IMR-90 (cell line): ENCODE measurements at regions not wholly inside any gene's neighbourhood (a gene's known extent, or its start where the extent isn't known, plus 50 kb on each side); places are given as distances from the start of the nearest gene placed in this dataset.

Source experiments
- ATAC-seq: fragments of 200-7000 bp; cut with Tn5 transposase; 2 replicates; pipeline ENCODE4 v1.9.1; 2020; ENCODE audit warnings: low read depth, mild to moderate bottlenecking, moderate library complexity
- BruUV-seq: library from RNA; stranded (reverse); fragments of 400-500 nt; replicated peaks from 2 replicates; lab custom pipeline; 2021; lab: Mats Ljungman, UMichigan
- CTCF ChIA-PET: fragments of 300-600 bp; formaldehyde crosslinking; extraction: SDS; loops from one replicate; lab custom pipeline; 2021; ENCODE audit warnings: antibody characterized with exemption; lab: Yijun Ruan, JAX
- POLR2A ChIA-PET: fragments of 300-600 bp; sonication (Branson Sonifier 250); formaldehyde crosslinking; loops from one replicate; lab custom pipeline; 2022; ENCODE audit warnings: antibody characterized with exemption; ENCODE audit not compliant: unreplicated experiment; lab: Charles Lee
- DNase-seq: peaks from one replicate; pipeline ENCODE4 v3.0.0; 2013
- H2AFZ ChIP-seq: replicated peaks from 2 replicates; pipeline ENCODE3; 2013; ENCODE audit warnings: low read length, mild to moderate bottlenecking; ENCODE audit not compliant: poor library complexity
- H2AK5ac ChIP-seq: 2 replicates; pipeline ENCODE4 v1.6.1; 2013; ENCODE audit warnings: low read depth, low read length, inconsistent platforms
- H2AK9ac ChIP-seq: replicated peaks from 2 replicates; pipeline ENCODE3; 2013; ENCODE audit warnings: mild to moderate bottlenecking, low read depth, low read length, moderate library complexity; ENCODE audit not compliant: poor library complexity
- H2BK120ac ChIP-seq: 2 replicates; pipeline ENCODE4 v1.6.1; 2013; ENCODE audit warnings: low read depth, low read length, inconsistent platforms
- H2BK15ac ChIP-seq: 3 replicates; pipeline ENCODE4 v1.6.1; 2013; ENCODE audit warnings: low read depth, low read length, inconsistent platforms
- H2BK20ac ChIP-seq: 2 replicates; pipeline ENCODE4 v1.6.1; 2013; ENCODE audit warnings: low read depth, mild to moderate bottlenecking, inconsistent platforms, low read length, moderate library complexity
- H2BK5ac ChIP-seq: 2 replicates; pipeline ENCODE4 v1.6.1; 2013; ENCODE audit warnings: mild to moderate bottlenecking, low read depth, low read length, inconsistent platforms; ENCODE audit not compliant: poor library complexity, severe bottlenecking
- H3K14ac ChIP-seq: replicated peaks from 2 replicates; pipeline ENCODE4 v1.6.1; 2013; ENCODE audit warnings: low read depth, low read length, inconsistent platforms
- H3K18ac ChIP-seq: 2 replicates; pipeline ENCODE4 v1.6.1; 2013; ENCODE audit warnings: low read depth, low read length, control low read depth
- H3K23ac ChIP-seq: 2 replicates; pipeline ENCODE4 v1.6.1; 2013; ENCODE audit warnings: low read depth, low read length, inconsistent platforms
- H3K27ac ChIP-seq: 2 replicates; pipeline ENCODE4 v1.5.1; 2013; ENCODE audit warnings: mild to moderate bottlenecking, control low read depth, low read length; ENCODE audit not compliant: insufficient read depth
- H3K27me3 ChIP-seq: 2 replicates; pipeline ENCODE4 v1.6.1; 2013; ENCODE audit warnings: low read length; ENCODE audit not compliant: control insufficient read depth, insufficient read depth
- H3K36me3 ChIP-seq: 2 replicates; pipeline ENCODE4 v1.6.1; 2013; ENCODE audit warnings: low read length, mixed read lengths; ENCODE audit not compliant: control insufficient read depth, insufficient read depth
- H3K4ac ChIP-seq: 2 replicates; pipeline ENCODE4 v1.6.1; 2013; ENCODE audit warnings: low read depth, low read length, inconsistent platforms
- H3K4me1 ChIP-seq: 2 replicates; pipeline ENCODE4 v1.6.1; 2013; ENCODE audit warnings: low read length, mixed read lengths; ENCODE audit not compliant: control insufficient read depth, insufficient read depth
- H3K4me2 ChIP-seq: 2 replicates; pipeline ENCODE4 v1.6.1; 2013; ENCODE audit warnings: low read depth, mild to moderate bottlenecking, control low read depth, low read length, moderate library complexity
- H3K4me3 ChIP-seq: 2 replicates; pipeline ENCODE4 v1.5.1; 2013; ENCODE audit warnings: low read depth, mild to moderate bottlenecking, control low read depth, low read length, moderate library complexity; ENCODE audit not compliant: insufficient read depth
- H3K56ac ChIP-seq: 2 replicates; pipeline ENCODE4 v1.6.1; 2013; ENCODE audit warnings: low read length, inconsistent platforms; ENCODE audit not compliant: insufficient read depth; ENCODE audit errors: extremely low read depth
- H3K79me1 ChIP-seq, 2 experiments: 2 replicates each; pipeline ENCODE4 v1.6.1; 2013; ENCODE audit warnings: low read length in 2 of 2, inconsistent platforms in 1 of 2, low read depth in 1 of 2
- H3K9ac ChIP-seq: 2 replicates; pipeline ENCODE4 v1.6.1; 2013; ENCODE audit warnings: low read depth, low read length, control low read depth
- H3K9me1 ChIP-seq: 2 replicates; pipeline ENCODE4 v1.6.1; 2013; ENCODE audit warnings: low read length, inconsistent platforms; ENCODE audit not compliant: insufficient read depth
- H3K9me3 ChIP-seq: 2 replicates; pipeline ENCODE4 v1.6.1; 2013; ENCODE audit warnings: low read length; ENCODE audit not compliant: control insufficient read depth, insufficient read depth
- H4K20me1 ChIP-seq: 2 replicates; pipeline ENCODE4 v1.6.1; 2013; ENCODE audit warnings: low read length, inconsistent platforms; ENCODE audit not compliant: insufficient read depth
- H4K5ac ChIP-seq: 2 replicates; pipeline ENCODE4 v1.6.1; 2013; ENCODE audit warnings: mild to moderate bottlenecking, low read depth, low read length, control low read depth
- H4K8ac ChIP-seq, 2 experiments: 2 replicates each; pipeline ENCODE4 v1.6.1; 2013; ENCODE audit warnings: low read depth in 2 of 2, low read length in 2 of 2, control low read depth in 1 of 2, inconsistent platforms in 1 of 2
- H4K91ac ChIP-seq: 2 replicates; pipeline ENCODE4 v1.6.1; 2013; ENCODE audit warnings: low read depth, low read length, inconsistent platforms; ENCODE audit not compliant: insufficient read depth
- BHLHE40 ChIP-seq: fragments of 150-350 bp; IDR thresholded peaks from 2 replicates; pipeline ENCODE4 v1.6.1; 2016; ENCODE audit warnings: mild to moderate bottlenecking, low read depth, low read length
- CHD1 ChIP-seq: IDR thresholded peaks from 2 replicates; pipeline ENCODE4 v1.6.1; 2012; ENCODE audit warnings: low read depth, low read length, improper control_type of control experiment
- FOS ChIP-seq: fragments of 150-350 bp; IDR thresholded peaks from 2 replicates; pipeline ENCODE4 v1.6.1; 2016; ENCODE audit warnings: low read depth, low read length
- MAFK ChIP-seq: IDR thresholded peaks from 2 replicates; pipeline ENCODE4 v1.6.1; 2012; ENCODE audit warnings: low read depth, low read length, improper control_type of control experiment
- POLR2A ChIP-seq: IDR thresholded peaks from 2 replicates; pipeline ENCODE4 v1.6.1; 2012; ENCODE audit warnings: mild to moderate bottlenecking, low read depth, low read length
- RFX5 ChIP-seq: IDR thresholded peaks from 2 replicates; pipeline ENCODE4 v1.8.0; 2012; ENCODE audit warnings: low read depth, mild to moderate bottlenecking, low read length, moderate library complexity
- SMC3 ChIP-seq: fragments of 150-350 bp; IDR thresholded peaks from 2 replicates; pipeline ENCODE4 v1.6.1; 2016; ENCODE audit warnings: low read depth, mild to moderate bottlenecking, antibody characterized with exemption, low read length, moderate library complexity
- whole genome bisulfite sequencing, 2 experiments: methylation state at CpG; one replicate each; pipeline versions ENCODE4 v1.1.5 to v1.1.7; 2013; ENCODE audit warnings: missing lambda C conversion rate in 2 of 2; ENCODE audit not compliant: insufficient read length in 1 of 2; ENCODE audit errors: extremely low coverage in 2 of 2; 5-methylcytosine and 5-hydroxymethylcytosine counted together
- dilution Hi-C: fragments of 300-500 bp; cut with HindIII; formaldehyde crosslinking; loops from one replicate; pipeline ENCODE4 v1.14.3; 2018; ENCODE audit warnings: low sequenced_read_pairs; ENCODE audit not compliant: unreplicated experiment
- in situ Hi-C: fragments of 300-500 bp; cut with MboI; formaldehyde crosslinking; loops from 3 replicates; pipeline ENCODE4 v1.14.3; 2019; ENCODE audit warnings: low sequenced_read_pairs, inconsistent platforms, mixed read lengths
- intact Hi-C: fragments of 100-400 bp; cut with micrococcal nuclease; formaldehyde crosslinking; loops from 2 replicates; pipeline ENCODE4 v1.10.0; 2022
- TF ChIP-seq, protein P1 (sequence below): conservative IDR thresholded peaks from 2 replicates; pipeline ENCODE4 v1.5.1; 2012; ENCODE audit warnings: mild to moderate bottlenecking, low read depth, low read length, improper control_type of control experiment

DNA sequence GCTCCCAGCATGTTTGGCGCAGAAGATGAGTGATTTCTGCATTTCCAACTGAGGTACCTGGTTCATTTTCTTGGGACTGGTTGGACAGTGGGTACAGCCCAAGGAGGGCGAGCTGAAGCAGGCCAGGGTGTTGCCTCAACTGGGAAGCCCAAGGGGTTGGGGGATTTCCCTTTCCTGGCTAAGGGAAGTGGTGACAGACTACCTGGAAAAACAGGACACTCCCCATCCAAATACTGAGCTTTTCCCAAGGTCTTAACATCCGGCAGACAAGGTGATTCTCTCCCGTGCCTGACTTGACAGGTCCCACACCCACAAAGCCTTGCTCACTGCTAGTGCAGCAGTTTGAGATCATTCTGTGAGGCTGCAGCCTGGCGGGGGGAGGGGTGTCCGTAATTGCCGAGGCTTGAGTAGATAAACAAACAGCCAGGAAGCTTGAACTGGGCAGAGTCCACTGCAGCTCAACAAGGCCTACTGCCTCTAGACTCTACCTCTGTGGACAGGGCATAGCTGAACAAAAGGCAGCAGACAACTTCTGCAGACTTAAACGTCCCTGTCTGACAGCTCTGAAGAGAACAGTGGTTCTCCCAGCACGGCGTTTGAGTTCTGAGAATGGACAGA, 307.7 kb upstream of the ARSJ start:
- H4K91ac ChIP-seq: peak overlapping the region; percentile 34; the same call in 1 of the 2 replicates
- H3K36me3 ChIP-seq: no peaks in the 10 kb centered on the region
- ChIA-PET POLR2A (no interaction called here), CTCF (no interaction called here)
- no peak overlapping the region for H3K4me2 ChIP-seq
- dilution Hi-C loops (no loop called here), intact Hi-C loops (no loop called here), in situ Hi-C loops (no loop called here)
- no peak overlapping the region for H4K8ac ChIP-seq
- no peak overlapping the region; the same call in 1 of the 2 replicates for H3K18ac ChIP-seq
- H4K5ac ChIP-seq: peak overlapping the region; percentile 25; the same call in 1 of the 2 replicates
- H3K56ac ChIP-seq: no peak overlapping the region
- no peaks in the 10 kb centered on the region for H3K79me1 ChIP-seq
- H3K27ac ChIP-seq: no peak overlapping the region
- no peak overlapping the region for H3K23ac ChIP-seq
- H3K9ac ChIP-seq: no peak overlapping the region
- DNase-seq: no peak
- 80% methylated on average over 1 of the region's 10 CpGs; no CpG with 5 or more reads in 1 of the 2 experiments for WGBS, 2 experiments
- H4K20me1 ChIP-seq: no peaks in the 10 kb centered on the region
- peak overlapping the region; percentile 59 for H2AK5ac ChIP-seq
- no peak overlapping the region; the same call in 1 of the 2 replicates for H3K4ac ChIP-seq
- H3K4me1 ChIP-seq: peaks cover 1% of the 10 kb centered on the region; the same call in 1 of the 2 replicates
- no peaks in the 10 kb centered on the region for H3K9me1 ChIP-seq
- H3K14ac ChIP-seq: no peak overlapping the region; the same call in 1 of the 2 replicates
- no peak for TF ChIP-seq BHLHE40
- TF ChIP-seq RFX5: no peak
- TF ChIP-seq SMC3: no peak
- no peak for TF ChIP-seq FOS
- TF ChIP-seq CHD1: no peak
- TF ChIP-seq MAFK: no peak
- TF ChIP-seq, protein P1, sequence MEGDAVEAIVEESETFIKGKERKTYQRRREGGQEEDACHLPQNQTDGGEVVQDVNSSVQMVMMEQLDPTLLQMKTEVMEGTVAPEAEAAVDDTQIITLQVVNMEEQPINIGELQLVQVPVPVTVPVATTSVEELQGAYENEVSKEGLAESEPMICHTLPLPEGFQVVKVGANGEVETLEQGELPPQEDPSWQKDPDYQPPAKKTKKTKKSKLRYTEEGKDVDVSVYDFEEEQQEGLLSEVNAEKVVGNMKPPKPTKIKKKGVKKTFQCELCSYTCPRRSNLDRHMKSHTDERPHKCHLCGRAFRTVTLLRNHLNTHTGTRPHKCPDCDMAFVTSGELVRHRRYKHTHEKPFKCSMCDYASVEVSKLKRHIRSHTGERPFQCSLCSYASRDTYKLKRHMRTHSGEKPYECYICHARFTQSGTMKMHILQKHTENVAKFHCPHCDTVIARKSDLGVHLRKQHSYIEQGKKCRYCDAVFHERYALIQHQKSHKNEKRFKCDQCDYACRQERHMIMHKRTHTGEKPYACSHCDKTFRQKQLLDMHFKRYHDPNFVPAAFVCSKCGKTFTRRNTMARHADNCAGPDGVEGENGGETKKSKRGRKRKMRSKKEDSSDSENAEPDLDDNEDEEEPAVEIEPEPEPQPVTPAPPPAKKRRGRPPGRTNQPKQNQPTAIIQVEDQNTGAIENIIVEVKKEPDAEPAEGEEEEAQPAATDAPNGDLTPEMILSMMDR: no peak
- TF ChIP-seq POLR2A: no peak
- no peaks in the 10 kb centered on the region for H3K9me3 ChIP-seq
- BruUV-seq: no TSS peak
- H2AK9ac ChIP-seq: no peak overlapping the region
- peak overlapping the region; percentile 21; the same call in 1 of the 3 replicates for H2BK15ac ChIP-seq
- no peak for ATAC-seq
- no peak overlapping the region for H3K4me3 ChIP-seq
- H2BK120ac ChIP-seq: no peak overlapping the region; the same call in 1 of the 2 replicates
- peak overlapping the region; percentile 78 for H2BK5ac ChIP-seq
- H2BK20ac ChIP-seq: 0 out of 2 replicates have a peak overlapping the region, but pooled peaks have one; percentile 5
- H2AFZ ChIP-seq: peak overlapping the region; percentile 49
- no peaks in the 10 kb centered on the region for H3K27me3 ChIP-seq
